K562 (cell line): ENCODE measurements at regions not wholly inside any gene's neighbourhood (a gene's known extent, or its start where the extent isn't known, plus 50 kb on each side); places are given as distances from the start of the nearest gene placed in this dataset.

Experiments
- ATAC-seq: fragments of 200-7000 bp; cut with Tn5 transposase; 3 replicates; pipeline ENCODE4 v1.9.1; 2020; ENCODE audit warnings: moderate library complexity
- BruUV-seq: library from RNA; stranded (reverse); fragments of 400-500 nt; replicated peaks from 2 replicates; lab custom pipeline; 2021; lab: Mats Ljungman, UMichigan
- CTCF ChIA-PET: fragments of 300-600 bp; formaldehyde crosslinking; extraction: SDS; loops from one replicate; lab custom pipeline; 2021; ENCODE audit warnings: low intra/inter-chr PET ratio; lab: Yijun Ruan, JAX
- POLR2A ChIA-PET: fragments of 300-600, 350-650 bp; sonication (Branson Sonifier 250); formaldehyde crosslinking; extraction: SDS; loops from one replicate; lab custom pipeline; 2021; ENCODE audit warnings: antibody characterized with exemption, inconsistent platforms; lab: Yijun Ruan, JAX
- DNase-seq, 4 experiments: peaks; one replicate each; pipeline versions ENCODE4 v3.0.0 to v3.0.0-alpha.2; 2011 to 2018; ENCODE audit warnings: low spot score in 3 of 4, mixed read lengths in 3 of 4; ENCODE audit errors: extremely low read depth in 1 of 4
- FAIRE-seq: peaks from 2 replicates; lab custom pipeline; 2011; peaks lifted over from hg19 to GRCh38; lab: Jason Lieb, UNC
- H2AFZ ChIP-seq: 2 replicates; pipeline ENCODE4 v1.6.0; 2011; ENCODE audit warnings: low read depth, low read length, control low read depth, inconsistent platforms
- H3K27ac ChIP-seq: fragments of 200-600 bp; 3 replicates; pipeline ENCODE4 v1.8.0; 2011; ENCODE audit warnings: low read depth, mild to moderate bottlenecking, control low read depth, inconsistent platforms, low read length, moderate library complexity, mixed read lengths; ENCODE audit errors: extremely low read depth
- H3K27me3 ChIP-seq, 2 experiments: fragments of 300-600 bp in 1 of 2; 2 replicates in 1 of 2; 3 replicates in 1 of 2; pipeline versions ENCODE4 v1.6.0 to v1.8.0; 2011; ENCODE audit warnings: inconsistent platforms in 2 of 2, low read length in 2 of 2, mild to moderate bottlenecking in 1 of 2, mixed read lengths in 1 of 2, moderate library complexity in 1 of 2; ENCODE audit not compliant: control insufficient read depth in 2 of 2, insufficient read depth in 2 of 2
- H3K36me3 ChIP-seq: fragments of 300-600 bp; 3 replicates; pipeline ENCODE4 v1.8.0; 2011; ENCODE audit warnings: mild to moderate bottlenecking, low read length, inconsistent platforms; ENCODE audit not compliant: control insufficient read depth, insufficient read depth
- H3K4me1 ChIP-seq, 2 experiments: fragments of 200-600 bp in 1 of 2; replicated peaks in 1 of 2; 2 replicates in 1 of 2; 3 replicates in 1 of 2; pipeline versions ENCODE4 v1.5.1 to v1.8.0; 2011; ENCODE audit warnings: inconsistent platforms in 2 of 2, low read length in 2 of 2, mild to moderate bottlenecking in 1 of 2, mixed read lengths in 1 of 2, moderate library complexity in 1 of 2; ENCODE audit not compliant: control insufficient read depth in 2 of 2, insufficient read depth in 2 of 2
- H3K4me2 ChIP-seq: 2 replicates; pipeline ENCODE4 v1.6.1; 2011; ENCODE audit warnings: low read length, control low read depth, inconsistent platforms, mixed read lengths; ENCODE audit not compliant: insufficient read depth
- H3K4me3 ChIP-seq: fragments of 200-600 bp; sonication (generic), shearing (Covaris generic); 2 replicates; pipeline ENCODE4 v1.5.1; 2016; ENCODE audit warnings: control low read depth, inconsistent platforms
- H3K79me2 ChIP-seq: fragments of 200-600 bp; 3 replicates; pipeline ENCODE4 v1.8.0; 2011; ENCODE audit warnings: low read length, inconsistent platforms; ENCODE audit not compliant: control insufficient read depth, insufficient read depth
- H3K9ac ChIP-seq, 2 experiments: 2 replicates each; pipeline versions ENCODE4 v1.6.0 to v1.6.1; 2011; ENCODE audit warnings: low read depth in 2 of 2, low read length in 2 of 2, control low read depth in 1 of 2, inconsistent platforms in 1 of 2, mild to moderate bottlenecking in 1 of 2, mixed read lengths in 1 of 2; ENCODE audit not compliant: insufficient read depth in 1 of 2
- H3K9me1 ChIP-seq: one replicate; pipeline ENCODE4 v1.6.0; 2011; ENCODE audit warnings: inconsistent platforms, mild to moderate bottlenecking, low read length, moderate library complexity; ENCODE audit not compliant: control insufficient read depth, insufficient read depth
- H3K9me3 ChIP-seq: replicated peaks from 2 replicates; pipeline ENCODE4 v1.5.1; 2011; ENCODE audit warnings: low read depth, low read length, inconsistent platforms; ENCODE audit not compliant: control insufficient read depth, insufficient read depth
- H4K20me1 ChIP-seq: replicated peaks from 2 replicates; pipeline ENCODE4 v1.6.1; 2011; ENCODE audit warnings: low read length, inconsistent platforms, mixed read lengths; ENCODE audit not compliant: control insufficient read depth, insufficient read depth
- GATA2 ChIP-seq: sonication (generic); formaldehyde crosslinking; IDR thresholded peaks from 2 replicates; pipeline ENCODE4 v1.4.0; 2020; ENCODE audit warnings: mild to moderate bottlenecking, missing genetic modification reagents
- MCM7 ChIP-seq, 2 experiments: fragments of 450-650 bp; IDR thresholded peaks; 2 replicates each; pipeline ENCODE4 v1.6.1; 2016 to 2018
- NCOA1 ChIP-seq: fragments of 450-650 bp; IDR thresholded peaks from 2 replicates; pipeline ENCODE4 v1.6.1; 2016; ENCODE audit warnings: low read depth
- NR2F6 ChIP-seq: fragments of 450-650 bp; formaldehyde crosslinking; IDR thresholded peaks from 2 replicates; pipeline ENCODE4 v1.4.0; 2020; ENCODE audit warnings: mild to moderate bottlenecking
- PHB2 ChIP-seq: fragments of 450-650 bp; IDR thresholded peaks from 2 replicates; pipeline ENCODE4 v1.6.1; 2017; ENCODE audit warnings: low read depth
- RHOXF2B ChIP-seq: fragments of 250-450 bp; sonication (Bioruptor Pico); conservative IDR thresholded peaks from 2 replicates; pipeline ENCODE4 v1.5.1; 2021
- YBX1 ChIP-seq: fragments of 450-650 bp; IDR thresholded peaks from 2 replicates; pipeline ENCODE4 v1.7.1; 2016; ENCODE audit warnings: mild to moderate bottlenecking
- ZFX ChIP-seq: sonication (generic); formaldehyde crosslinking; IDR thresholded peaks from 2 replicates; pipeline ENCODE4 v1.8.0; 2022; ENCODE audit warnings: mild to moderate bottlenecking, missing genetic modification reagents, moderate library complexity
- WGBS: fragments of 100-300 bp; shearing (Covaris generic); methylation state at CpG from one replicate; pipeline ENCODE4 v1.1.6; 2016; ENCODE audit warnings: low coverage, mixed read lengths; ENCODE audit not compliant: insufficient coverage; ENCODE audit errors: missing lambda C conversion rate; 5-methylcytosine and 5-hydroxymethylcytosine counted together
- in situ Hi-C: fragments of 300-500 bp; cut with MboI; formaldehyde crosslinking; loops from 4 replicates; pipeline ENCODE4 v1.15.0; 2018; ENCODE audit warnings: inconsistent platforms, mixed read lengths
- intact Hi-C: fragments of 100-400 bp; cut with micrococcal nuclease; formaldehyde crosslinking; loops from 2 replicates; pipeline ENCODE4 v1.14.2; 2022
- TF ChIP-seq, protein P1 (sequence below): IDR thresholded peaks from 2 replicates; pipeline ENCODE4 v1.6.1; 2012; ENCODE audit warnings: low read depth, low read length, improper control_type of control experiment, borderline replicate concordance
- TF ChIP-seq, protein P2 (sequence below): fragments of 250-450 bp; sonication (Bioruptor Pico); IDR thresholded peaks from 2 replicates; pipeline ENCODE4 v1.8.0; 2022; ENCODE audit warnings: inconsistent platforms, mild to moderate bottlenecking, moderate library complexity, borderline replicate concordance
- TF ChIP-seq, protein P3 (sequence below): fragments of 450-650 bp; formaldehyde crosslinking; IDR thresholded peaks from 2 replicates; pipeline ENCODE4 v1.4.0; 2020; ENCODE audit warnings: mild to moderate bottlenecking, moderate library complexity
- TF ChIP-seq, protein P4 (sequence below): fragments of 200-800 bp; sonication (Bioruptor generic); IDR thresholded peaks from 2 replicates; pipeline ENCODE4 v1.6.1; 2016; ENCODE audit warnings: missing genetic modification characterization, missing compliant biosample characterization

DNA sequence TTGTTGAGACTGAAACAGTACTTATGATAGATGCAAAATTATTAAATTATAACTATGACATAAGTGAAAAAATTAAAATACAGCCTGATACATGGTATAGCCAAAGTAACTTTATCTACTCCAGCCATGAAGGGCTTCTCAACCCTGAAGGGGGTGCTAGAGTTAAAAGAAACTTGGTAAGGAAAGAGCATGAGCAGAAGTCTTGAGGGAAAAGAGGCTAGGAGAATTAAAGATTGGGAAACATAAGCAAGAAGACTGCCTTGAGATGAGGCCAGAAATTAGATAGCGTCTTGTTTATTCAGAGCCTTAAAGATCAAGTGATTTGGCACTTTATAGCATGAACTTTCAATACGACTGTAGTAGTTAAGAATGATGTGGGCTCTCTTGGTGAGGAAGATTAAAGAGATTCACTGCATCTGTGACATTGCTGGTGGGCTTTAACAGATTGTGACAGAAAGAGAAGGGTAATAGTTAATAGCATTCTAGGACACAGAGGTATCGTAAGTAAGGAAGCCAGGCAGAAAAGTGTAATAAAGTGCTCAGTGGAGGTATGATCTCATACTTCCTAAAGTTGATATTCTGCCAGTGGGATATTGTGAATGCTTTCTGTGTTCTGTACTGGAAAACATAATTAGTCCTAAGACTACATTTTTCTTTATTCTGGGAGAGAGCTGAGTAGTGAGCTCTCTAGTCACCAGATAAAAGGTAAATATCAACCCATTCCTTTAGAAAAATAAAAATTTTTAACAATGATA, 385.4 kb upstream of the PRR20A start:
- TF ChIP-seq, protein P1, sequence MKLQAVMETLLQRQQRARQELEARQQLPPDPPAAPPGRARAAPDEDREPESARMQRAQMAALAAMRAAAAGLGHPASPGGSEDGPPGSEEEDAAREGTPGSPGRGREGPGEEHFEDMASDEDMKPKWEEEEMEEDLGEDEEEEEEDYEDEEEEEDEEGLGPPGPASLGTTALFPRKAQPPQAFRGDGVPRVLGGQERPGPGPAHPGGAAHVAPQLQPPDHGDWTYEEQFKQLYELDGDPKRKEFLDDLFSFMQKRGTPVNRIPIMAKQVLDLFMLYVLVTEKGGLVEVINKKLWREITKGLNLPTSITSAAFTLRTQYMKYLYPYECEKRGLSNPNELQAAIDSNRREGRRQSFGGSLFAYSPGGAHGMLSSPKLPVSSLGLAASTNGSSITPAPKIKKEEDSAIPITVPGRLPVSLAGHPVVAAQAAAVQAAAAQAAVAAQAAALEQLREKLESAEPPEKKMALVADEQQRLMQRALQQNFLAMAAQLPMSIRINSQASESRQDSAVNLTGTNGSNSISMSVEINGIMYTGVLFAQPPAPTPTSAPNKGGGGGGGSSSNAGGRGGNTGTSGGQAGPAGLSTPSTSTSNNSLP: no peak
- TF ChIP-seq NR2F6 (CRISPR knock-in tag) (no peak), NCOA1 (no peak), GATA2 (CRISPR knock-in tag) (no peak), RHOXF2B (no peak), MCM7 (IDR thresholded peaks at IDR 0.05) (no peak), YBX1 (no peak), ZFX (CRISPR knock-in tag) (no peak), PHB2 (no peak)
- TF ChIP-seq, protein P2, sequence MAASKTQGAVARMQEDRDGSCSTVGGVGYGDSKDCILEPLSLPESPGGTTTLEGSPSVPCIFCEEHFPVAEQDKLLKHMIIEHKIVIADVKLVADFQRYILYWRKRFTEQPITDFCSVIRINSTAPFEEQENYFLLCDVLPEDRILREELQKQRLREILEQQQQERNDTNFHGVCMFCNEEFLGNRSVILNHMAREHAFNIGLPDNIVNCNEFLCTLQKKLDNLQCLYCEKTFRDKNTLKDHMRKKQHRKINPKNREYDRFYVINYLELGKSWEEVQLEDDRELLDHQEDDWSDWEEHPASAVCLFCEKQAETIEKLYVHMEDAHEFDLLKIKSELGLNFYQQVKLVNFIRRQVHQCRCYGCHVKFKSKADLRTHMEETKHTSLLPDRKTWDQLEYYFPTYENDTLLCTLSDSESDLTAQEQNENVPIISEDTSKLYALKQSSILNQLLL (CRISPR knock-in tag): no peak
- TF ChIP-seq, protein P3, sequence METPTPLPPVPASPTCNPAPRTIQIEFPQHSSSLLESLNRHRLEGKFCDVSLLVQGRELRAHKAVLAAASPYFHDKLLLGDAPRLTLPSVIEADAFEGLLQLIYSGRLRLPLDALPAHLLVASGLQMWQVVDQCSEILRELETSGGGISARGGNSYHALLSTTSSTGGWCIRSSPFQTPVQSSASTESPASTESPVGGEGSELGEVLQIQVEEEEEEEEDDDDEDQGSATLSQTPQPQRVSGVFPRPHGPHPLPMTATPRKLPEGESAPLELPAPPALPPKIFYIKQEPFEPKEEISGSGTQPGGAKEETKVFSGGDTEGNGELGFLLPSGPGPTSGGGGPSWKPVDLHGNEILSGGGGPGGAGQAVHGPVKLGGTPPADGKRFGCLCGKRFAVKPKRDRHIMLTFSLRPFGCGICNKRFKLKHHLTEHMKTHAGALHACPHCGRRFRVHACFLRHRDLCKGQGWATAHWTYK (CRISPR knock-in tag): no peak
- TF ChIP-seq, protein P4, sequence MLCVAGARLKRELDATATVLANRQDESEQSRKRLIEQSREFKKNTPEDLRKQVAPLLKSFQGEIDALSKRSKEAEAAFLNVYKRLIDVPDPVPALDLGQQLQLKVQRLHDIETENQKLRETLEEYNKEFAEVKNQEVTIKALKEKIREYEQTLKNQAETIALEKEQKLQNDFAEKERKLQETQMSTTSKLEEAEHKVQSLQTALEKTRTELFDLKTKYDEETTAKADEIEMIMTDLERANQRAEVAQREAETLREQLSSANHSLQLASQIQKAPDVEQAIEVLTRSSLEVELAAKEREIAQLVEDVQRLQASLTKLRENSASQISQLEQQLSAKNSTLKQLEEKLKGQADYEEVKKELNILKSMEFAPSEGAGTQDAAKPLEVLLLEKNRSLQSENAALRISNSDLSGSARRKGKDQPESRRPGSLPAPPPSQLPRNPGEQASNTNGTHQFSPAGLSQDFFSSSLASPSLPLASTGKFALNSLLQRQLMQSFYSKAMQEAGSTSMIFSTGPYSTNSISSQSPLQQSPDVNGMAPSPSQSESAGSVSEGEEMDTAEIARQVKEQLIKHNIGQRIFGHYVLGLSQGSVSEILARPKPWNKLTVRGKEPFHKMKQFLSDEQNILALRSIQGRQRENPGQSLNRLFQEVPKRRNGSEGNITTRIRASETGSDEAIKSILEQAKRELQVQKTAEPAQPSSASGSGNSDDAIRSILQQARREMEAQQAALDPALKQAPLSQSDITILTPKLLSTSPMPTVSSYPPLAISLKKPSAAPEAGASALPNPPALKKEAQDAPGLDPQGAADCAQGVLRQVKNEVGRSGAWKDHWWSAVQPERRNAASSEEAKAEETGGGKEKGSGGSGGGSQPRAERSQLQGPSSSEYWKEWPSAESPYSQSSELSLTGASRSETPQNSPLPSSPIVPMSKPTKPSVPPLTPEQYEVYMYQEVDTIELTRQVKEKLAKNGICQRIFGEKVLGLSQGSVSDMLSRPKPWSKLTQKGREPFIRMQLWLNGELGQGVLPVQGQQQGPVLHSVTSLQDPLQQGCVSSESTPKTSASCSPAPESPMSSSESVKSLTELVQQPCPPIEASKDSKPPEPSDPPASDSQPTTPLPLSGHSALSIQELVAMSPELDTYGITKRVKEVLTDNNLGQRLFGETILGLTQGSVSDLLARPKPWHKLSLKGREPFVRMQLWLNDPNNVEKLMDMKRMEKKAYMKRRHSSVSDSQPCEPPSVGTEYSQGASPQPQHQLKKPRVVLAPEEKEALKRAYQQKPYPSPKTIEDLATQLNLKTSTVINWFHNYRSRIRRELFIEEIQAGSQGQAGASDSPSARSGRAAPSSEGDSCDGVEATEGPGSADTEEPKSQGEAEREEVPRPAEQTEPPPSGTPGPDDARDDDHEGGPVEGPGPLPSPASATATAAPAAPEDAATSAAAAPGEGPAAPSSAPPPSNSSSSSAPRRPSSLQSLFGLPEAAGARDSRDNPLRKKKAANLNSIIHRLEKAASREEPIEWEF: no peak
- TF ChIP-seq, all 486 proteins: peak for 0
- H4K20me1 ChIP-seq: no peaks in the 10 kb centered on the region
- H2AFZ ChIP-seq: no peak overlapping the region
- DNase-seq (no peak), FAIRE-seq (no peak), ATAC-seq (no peak)
- intact Hi-C loops: no loop called here
- H3K9me1 ChIP-seq: no peaks in the 10 kb centered on the region
- no peaks in the 10 kb centered on the region for H3K36me3 ChIP-seq
- H3K27ac ChIP-seq: no peak overlapping the region
- 0% methylated on average over 3 of the region's 3 CpGs for WGBS
- BruUV-seq: no TSS peak
- no peak overlapping the region for H3K9ac ChIP-seq
- ChIA-PET CTCF (no interaction called here), POLR2A (no interaction called here)
- no peaks in the 10 kb centered on the region for H3K9me3 ChIP-seq
- H3K4me2 ChIP-seq: no peak overlapping the region
- H3K4me1 ChIP-seq: no peaks in the 10 kb centered on the region
- no peaks in the 10 kb centered on the region for H3K27me3 ChIP-seq
- in situ Hi-C loops: no loop called here
- no peak overlapping the region for H3K4me3 ChIP-seq
- no peaks in the 10 kb centered on the region for H3K79me2 ChIP-seq
